BE2C (cell line): ENCODE measurements at regions not wholly inside any gene's neighbourhood (a gene's known extent, or its start where the extent isn't known, plus 50 kb on each side); places are given as distances from the start of the nearest gene placed in this dataset.
"Not testable (repeated sequence)": the region's sequence is repeated elsewhere in the genome, so short reads cannot be mapped to it uniquely, and the experiment has no call there.

Experiments
- DNase-seq: peaks from one replicate; pipeline ENCODE4 v3.0.0-alpha.2; 2020
- H3K27me3 ChIP-seq: fragments of 250-450 bp; sonication (Bioruptor Pico); 2 replicates; pipeline ENCODE4 v1.5.1; 2020; ENCODE audit warnings: mild to moderate bottlenecking
- H3K36me3 ChIP-seq: fragments of 250-450 bp; sonication (Bioruptor Pico); 2 replicates; pipeline ENCODE4 v1.5.1; 2020; ENCODE audit warnings: mild to moderate bottlenecking
- H3K4me1 ChIP-seq: fragments of 250-450 bp; sonication (Bioruptor Pico); 2 replicates; pipeline ENCODE4 v1.5.1; 2020
- H3K4me3 ChIP-seq: 2 replicates; pipeline ENCODE4 v1.5.1; 2011; ENCODE audit warnings: low read depth, low read length
- H3K9me3 ChIP-seq: fragments of 250-450 bp; sonication (Bioruptor Pico); 2 replicates; pipeline ENCODE4 v1.5.1; 2020
- CTCF ChIP-seq: IDR thresholded peaks from 2 replicates; pipeline ENCODE4 v1.5.1; 2012; ENCODE audit warnings: mild to moderate bottlenecking, low read depth, low read length

- no peak for DNase-seq
- no peak overlapping the region for H3K4me3 ChIP-seq
- no peaks in the 10 kb centered on the region for H3K36me3 ChIP-seq
- H3K27me3 ChIP-seq, result no peaks in the 10 kb centered on the region
- no peak for TF ChIP-seq CTCF
- H3K4me1 ChIP-seq, result no peaks in the 10 kb centered on the region
- no peaks in the 10 kb centered on the region for H3K9me3 ChIP-seq
Measured at GRCh38 chr20:36082315-36082915, 72.1 kb upstream of the EPB41L1 start.

GRCh38 chr20:36083200-36083599 is 71.3 kb upstream of the EPB41L1 start:
- not testable (repeated sequence) for H3K27me3 ChIP-seq, H3K4me1 ChIP-seq, DNase-seq, H3K9me3 ChIP-seq, H3K4me3 ChIP-seq, H3K36me3 ChIP-seq

GRCh38 chr20:36084356-36084755 is 70.2 kb upstream of the EPB41L1 start:
- no peaks in the 10 kb centered on the region for H3K9me3 ChIP-seq
- no peaks in the 10 kb centered on the region for H3K27me3 ChIP-seq
- no peaks in the 10 kb centered on the region for H3K36me3 ChIP-seq
- H3K4me3 ChIP-seq, result no peak overlapping the region
- DNase-seq, result no peak
- H3K4me1 ChIP-seq, result no peaks in the 10 kb centered on the region
- TF ChIP-seq CTCF, result no peak

DNA sequence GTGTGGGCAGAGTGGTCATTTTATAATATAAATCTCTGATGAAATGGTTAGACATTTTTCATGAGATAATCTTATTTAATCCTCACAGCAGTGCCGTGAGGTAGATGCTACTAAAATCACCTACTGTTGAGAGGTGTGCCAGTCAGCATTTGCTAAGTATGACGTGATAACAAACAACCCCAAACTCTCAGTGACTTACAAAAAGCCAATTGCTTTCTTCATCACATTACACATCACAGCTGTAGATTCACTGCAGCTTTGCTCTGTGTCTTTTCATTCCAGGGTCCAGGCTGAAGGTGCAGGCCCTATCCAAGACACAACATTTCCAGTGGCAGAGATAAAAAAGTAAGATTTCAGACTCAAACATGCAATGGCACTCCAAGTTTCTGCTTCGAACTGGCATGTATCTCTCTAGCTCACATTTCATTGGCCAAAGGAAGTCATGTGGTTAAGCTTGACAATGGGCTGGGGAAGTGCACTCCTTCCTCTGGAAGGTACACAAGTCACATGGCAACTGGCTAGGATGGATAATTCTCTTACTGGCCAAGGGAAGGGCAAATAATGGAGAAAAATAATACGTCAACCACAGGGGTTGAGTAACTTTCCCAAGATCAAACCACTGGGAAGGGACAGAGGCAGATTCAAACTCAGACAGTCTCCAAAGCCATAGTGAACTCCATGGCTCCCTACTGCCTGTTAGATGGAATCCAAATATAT is 69.5 kb upstream of the EPB41L1 start:
- Histone ChIP-seq H3K4me3 (no peak overlapping the region), H3K27me3 (no peaks in the 10 kb centered on the region), H3K36me3 (no peaks in the 10 kb centered on the region), H3K4me1 (no peaks in the 10 kb centered on the region), H3K9me3 (no peaks in the 10 kb centered on the region)
- no peak for DNase-seq
- TF ChIP-seq CTCF, result no peak

- Histone ChIP-seq H3K27me3 (no peaks in the 10 kb centered on the region), H3K9me3 (no peaks in the 10 kb centered on the region), H3K4me1 (no peaks in the 10 kb centered on the region), H3K36me3 (no peaks in the 10 kb centered on the region), H3K4me3 (no peak overlapping the region)
- no peak for TF ChIP-seq CTCF
- no peak for DNase-seq
Measured at GRCh38 chr20:36085686-36086267, 68.8 kb upstream of the EPB41L1 start.

DNA sequence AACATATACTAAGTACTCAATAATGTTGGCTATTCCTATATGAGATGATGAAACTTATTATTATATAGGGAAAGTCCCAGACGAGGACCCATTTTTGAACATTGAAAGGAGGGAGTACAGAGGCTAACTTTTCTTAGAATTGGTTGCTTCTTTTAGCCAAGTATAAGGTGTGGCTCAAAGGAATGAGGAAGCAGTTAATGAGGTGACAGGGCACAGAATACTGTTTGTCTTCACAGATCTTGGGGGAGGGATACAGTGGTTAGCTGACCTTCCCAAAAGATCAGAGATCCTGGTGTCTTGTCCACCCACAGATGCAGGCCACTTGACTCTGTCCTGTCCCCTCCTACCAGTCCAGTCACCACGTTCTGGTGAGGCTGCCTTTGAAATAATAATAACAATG is 67.8 kb upstream of the EPB41L1 start:
- no peak for TF ChIP-seq CTCF
- Histone ChIP-seq H3K9me3 (no peaks in the 10 kb centered on the region), H3K27me3 (peaks cover 7% of the 10 kb centered on the region), H3K4me3 (no peak overlapping the region), H3K4me1 (no peaks in the 10 kb centered on the region), H3K36me3 (no peaks in the 10 kb centered on the region)
- no peak for DNase-seq
